Stimulated activated CD8-positive, alpha-beta memory T cell treated with anti-CD3 and anti-CD28 coated beads, Interleukin-12 subunit alpha, Interleukin-12 subunit beta, amount 100 ng/mL, for 24 hours (primary cell): ENCODE measurements at regions not wholly inside any gene's neighbourhood (a gene's known extent, or its start where the extent isn't known, plus 50 kb on each side); places are given as distances from the start of the nearest gene placed in this dataset.

Experiments
- DNase-seq: peaks from one replicate; pipeline ENCODE4 v3.0.0-alpha.2; 2020; ENCODE audit errors: extremely low read depth

DNA sequence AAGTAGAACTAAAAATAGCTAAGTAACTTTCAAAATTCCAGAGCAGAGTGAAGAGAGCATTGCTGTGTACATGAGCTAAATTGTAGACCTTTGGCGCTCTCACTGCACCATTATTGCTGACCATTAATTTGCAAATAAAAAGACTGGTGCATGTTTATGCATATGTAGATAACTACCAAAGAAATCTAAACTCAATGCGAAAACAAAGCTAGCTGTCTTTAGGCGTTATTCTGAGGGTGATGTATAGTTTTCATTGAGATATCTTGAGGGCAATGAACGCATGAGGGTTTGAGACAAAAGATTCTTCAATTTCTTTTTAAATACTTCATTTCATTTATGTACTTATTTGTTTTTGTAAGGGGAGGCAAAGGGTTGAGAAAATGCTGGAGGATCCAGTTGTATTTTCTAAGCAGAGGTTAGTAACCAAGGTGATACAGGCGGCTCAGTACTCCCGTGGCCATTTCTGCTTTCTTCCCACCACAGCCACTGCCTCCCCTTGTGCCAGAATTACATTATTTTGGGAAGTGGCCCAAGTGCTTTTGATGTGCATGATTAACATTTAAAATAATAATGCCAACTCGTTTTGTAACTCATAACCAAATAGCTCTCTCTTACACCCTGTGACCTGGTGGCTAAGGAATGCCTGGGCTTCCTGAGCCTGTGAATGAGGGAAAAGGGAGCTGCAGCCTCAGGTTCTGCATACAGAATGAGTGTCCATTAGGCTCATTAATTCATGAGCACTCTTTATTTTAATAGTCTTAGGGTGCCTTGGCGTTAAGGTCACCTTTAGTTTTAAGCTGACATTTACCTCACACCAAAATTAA is 797.8 kb upstream of the GYPC start:
- no peak for DNase-seq

DNA sequence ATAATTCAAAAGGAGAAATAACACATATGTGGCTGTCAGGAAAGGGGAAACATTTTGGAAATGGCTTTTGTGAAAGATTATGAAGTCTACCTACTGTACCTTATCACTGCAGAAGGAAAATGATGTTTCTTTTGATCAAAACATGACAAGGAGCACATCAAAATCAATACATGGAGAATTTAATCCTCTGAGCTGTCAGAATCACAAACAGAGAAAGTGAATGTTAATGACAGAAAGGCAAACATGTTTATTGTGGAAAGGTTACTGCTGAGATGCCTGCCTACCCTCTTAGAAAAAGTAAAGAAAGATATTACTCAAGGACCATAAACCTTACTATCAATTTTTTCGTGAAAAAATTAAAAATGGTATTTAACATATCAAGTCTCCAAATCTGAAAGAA is 794.5 kb upstream of the GYPC start:
- DNase-seq: no peak

DNA sequence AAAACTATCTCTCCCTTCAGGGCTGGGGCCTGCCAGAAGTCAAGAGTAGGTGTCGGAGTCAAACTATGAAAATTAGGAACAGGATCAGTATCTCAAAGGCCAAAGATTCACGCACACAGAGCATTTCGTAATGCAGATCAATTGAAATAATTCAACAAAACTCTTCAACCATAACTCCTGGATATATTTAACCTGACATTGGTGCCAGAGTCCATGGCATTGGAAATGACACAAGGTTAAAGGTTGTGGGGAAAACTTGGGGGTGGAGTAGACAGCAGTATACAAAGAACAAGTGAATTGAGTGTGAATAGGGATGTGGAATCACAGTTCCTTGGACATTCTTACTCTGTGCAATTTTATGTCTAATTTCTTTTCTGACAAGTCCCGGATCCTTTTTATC is 788.0 kb upstream of the GYPC start:
- no peak for DNase-seq

DNA sequence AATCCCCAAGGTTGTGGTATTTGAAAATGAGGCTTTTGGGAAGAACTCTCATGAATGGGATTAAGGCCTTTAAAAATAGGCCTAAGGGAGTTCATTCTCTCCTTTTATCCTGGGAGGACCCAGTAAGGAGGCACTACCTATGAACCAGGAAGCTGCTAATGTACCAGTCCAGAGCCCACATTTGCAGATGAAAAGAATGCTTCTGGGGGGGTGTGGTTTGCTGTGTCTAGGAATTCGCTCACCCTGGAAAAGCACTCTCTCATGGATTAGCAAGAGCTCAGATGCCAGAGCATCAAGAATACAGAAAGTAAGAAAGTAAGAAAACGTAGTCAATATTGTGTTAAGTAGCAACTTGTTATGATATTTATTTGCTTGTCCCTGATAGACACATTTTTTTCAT is 785.7 kb upstream of the GYPC start:
- no peak for DNase-seq

DNA sequence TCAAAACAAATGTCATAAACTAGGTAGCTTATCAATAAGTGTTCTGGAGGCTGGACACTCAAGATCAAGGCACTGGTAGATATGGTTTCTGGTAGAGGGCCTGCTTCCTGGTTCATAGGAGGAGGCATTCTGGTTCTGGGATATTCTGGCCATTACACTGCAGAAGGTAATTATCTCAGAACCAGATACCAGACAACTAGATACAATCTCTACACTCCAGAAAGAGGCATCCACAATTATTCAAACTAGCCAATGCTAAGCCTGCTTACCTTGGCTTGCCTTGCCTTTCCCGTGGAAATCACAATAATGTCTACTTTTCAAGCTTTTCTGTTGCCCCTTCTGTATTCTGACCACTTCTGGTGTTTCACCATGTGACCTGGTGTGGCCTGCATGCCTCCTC is 785.2 kb upstream of the GYPC start:
- no peak for DNase-seq

DNA sequence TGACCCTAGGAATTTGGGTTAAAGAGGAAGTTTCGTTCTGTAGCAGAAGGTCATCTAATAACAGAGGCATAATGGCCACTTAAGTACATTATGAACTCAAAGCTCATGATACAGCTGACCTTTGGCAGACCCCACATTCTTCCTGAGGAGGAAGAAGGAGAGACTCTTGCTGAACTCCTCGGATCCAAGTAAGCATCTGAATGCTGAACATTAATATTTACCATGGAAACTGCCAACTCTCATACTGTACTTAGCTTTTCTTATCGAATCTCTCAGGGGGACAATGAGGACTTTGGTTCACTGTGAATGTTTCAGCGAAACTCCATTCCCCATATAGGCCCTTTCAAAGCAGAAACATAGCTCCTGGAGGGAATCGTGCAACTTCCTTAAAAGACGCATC is 781.4 kb upstream of the GYPC start:
- DNase-seq: no peak

DNA sequence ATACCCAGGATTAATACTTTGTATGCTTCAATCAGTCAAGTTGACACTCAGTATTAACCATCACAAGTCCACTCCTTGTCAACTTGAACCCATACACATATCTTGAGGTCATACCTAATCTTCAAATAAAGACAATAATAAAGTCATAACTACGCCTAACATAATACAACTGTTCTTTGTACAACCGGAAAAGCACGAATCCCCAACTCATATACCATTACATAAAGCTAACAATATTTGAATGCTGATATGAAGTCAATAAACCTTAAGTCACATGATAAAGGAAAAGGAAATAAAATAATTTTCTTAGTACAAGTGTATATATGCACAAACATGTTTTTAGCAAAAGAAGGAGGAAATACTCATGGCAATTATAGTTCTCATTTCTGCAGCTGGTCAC is 770.6 kb upstream of the GYPC start:
- no peak for DNase-seq

DNA sequence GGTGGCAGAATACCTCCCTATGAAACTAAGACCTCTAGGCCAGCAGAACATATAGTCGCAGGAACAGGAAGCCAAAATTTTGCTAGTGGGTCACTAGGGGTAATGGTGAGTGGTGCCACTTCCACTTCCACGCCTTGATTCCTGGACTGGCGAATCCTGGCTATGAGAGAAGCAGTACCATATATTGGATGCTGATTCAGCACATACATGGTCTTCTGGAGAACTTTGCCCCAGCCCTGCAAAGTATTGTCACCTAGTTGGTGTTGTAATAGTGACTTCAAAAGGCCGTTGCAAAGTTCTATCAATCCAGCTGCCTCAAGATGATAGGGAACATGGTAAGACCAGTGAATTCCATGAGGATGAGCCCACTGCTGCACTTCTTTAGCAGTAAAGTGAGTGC is 769.8 kb upstream of the GYPC start:
- DNase-seq: no peak

DNA sequence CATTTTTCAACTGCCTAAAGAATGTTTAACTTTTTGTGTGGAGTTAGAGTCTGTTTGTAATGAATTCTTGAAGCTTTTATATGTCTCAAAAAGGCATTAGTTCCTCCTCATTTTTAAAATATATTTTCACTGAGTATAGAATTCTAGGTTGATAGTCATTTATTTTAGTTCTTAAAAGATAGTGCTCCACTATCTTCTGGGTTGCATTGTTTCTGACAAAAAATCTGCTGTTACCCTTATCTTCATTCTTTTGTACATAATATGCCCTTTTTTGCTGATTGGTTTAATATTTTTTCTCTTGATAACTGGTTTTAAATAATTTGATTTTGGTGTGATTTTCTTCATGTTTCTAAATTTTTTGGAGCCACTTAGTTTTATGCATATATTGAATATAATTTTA is 754.7 kb upstream of the GYPC start:
- DNase-seq: no peak

DNA sequence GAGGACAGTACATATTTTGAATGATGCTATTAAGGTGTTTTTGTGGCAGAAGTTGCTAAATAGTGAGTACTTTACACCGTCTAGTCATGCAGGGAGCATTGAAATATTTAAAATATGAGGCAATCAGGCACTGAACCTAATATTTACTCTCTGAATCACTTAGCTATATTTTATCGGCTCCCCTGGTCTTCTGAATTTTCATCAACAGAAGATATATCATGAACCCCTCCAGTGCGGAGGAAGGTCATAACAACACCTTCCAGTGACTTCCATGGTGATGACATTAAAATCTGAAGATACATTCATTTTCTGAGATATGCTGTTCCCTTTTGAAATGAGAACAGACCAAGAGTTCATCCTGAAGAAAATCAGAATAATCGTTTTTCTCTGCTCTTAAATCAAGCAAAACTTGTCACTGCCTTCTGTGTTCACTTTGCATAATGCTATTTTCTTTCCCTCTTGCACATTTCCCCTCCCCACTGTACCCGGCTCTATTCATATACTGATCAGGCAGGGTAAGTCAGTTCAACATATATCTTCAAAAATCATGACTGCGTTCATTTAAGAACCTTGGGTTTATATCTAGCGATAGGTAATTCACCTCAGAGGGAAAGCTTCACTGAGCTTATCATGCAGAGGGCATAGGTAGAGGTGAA is 729.9 kb upstream of the GYPC start:
- DNase-seq: no peak

DNA sequence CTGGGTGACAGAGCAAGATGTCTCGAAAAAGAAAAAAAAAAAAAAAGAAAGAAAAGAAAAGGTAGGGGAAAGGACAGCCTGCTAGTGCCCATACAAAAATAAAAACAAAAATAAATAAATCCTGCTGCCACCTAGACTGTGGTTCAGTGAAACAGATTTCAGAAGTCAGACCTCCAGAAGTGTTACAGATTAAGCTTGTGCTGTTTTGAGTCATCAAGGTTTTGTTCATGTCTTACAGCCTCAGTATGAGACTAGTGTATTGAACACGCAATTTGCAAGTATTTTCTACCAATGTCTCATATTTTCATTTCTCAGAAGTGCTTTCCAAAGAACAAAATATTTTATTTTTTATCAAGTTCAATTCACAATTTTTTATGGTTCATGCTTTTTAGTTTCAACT is 720.4 kb upstream of the GYPC start:
- no peak for DNase-seq

DNA sequence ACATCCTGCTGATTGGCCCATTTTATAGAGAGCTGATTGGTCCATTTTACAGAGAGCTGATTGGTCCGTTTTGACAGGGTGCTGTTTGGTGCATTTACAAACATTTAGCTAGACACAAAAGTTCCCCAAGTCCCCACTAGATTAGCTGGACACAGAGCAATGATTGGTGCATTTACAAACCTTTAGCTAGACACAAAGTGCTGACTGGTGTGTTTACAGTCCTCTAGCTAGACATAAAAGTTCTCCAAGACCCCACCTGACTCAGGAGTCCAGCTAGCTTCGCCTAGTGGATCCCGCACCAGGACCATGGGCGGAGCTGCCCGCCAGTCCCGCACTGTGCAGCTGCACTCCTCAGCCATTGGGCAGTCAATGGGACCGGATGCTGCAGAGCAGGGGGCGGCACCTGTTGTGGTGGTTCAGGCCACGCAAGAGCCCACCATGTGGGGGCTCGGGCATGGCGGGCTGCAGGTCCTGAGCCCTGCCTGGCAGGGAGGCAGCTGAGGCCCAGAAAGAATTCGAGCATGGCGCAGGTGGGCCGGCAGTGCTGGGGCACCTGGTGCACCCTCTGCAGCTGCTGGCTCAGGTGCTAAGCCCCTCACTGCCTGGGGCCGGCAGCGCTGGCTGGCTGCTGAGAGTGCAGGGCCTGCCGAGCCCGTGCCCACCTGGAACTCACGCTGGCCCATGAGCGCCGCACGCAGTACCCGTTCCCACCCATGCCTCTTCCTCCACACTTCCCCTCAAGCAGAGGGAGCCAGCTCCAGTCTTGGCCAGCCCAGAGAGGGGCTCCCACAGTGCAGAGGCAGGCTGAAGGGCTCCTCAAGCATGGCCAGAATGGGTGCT is 713.2 kb upstream of the GYPC start:
- DNase-seq: no peak

DNA sequence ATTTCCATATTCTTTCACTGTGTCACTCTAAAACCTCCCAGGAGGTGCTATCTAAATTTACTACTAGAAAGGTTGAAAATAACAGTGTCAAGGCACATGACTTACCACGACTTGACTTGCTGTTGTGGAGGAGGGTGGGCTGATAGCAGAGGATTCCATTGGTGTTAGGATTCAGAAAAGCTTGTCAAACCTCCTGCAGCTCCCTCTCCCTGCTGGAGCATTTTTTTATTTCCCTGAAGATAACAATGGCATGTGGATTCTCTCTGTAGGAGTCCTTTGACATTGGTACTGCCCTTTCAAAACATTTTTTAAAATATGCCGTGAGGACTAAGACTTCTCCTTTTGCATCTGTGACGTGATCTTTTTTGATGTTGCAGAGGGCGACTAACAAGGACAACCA is 696.9 kb upstream of the GYPC start:
- DNase-seq: no peak

DNA sequence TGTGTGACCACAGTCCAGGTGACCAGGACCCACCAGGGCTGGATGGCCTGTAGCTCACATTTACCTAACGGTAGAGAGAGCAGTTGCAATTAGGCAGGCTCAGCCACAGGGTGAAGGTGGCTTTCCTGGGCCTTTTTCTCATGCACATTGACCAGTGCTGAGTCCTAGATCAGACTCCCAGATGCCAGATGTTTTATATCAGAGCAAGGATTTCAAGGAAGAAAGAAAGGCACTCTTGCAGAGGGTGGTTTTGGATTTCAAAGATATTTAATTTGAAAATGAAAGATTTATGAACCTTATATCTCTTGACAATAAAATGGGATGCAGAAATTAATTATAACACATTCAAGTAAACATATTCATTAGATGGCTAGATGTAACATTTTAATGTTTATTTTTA is 694.2 kb upstream of the GYPC start:
- no peak for DNase-seq

DNA sequence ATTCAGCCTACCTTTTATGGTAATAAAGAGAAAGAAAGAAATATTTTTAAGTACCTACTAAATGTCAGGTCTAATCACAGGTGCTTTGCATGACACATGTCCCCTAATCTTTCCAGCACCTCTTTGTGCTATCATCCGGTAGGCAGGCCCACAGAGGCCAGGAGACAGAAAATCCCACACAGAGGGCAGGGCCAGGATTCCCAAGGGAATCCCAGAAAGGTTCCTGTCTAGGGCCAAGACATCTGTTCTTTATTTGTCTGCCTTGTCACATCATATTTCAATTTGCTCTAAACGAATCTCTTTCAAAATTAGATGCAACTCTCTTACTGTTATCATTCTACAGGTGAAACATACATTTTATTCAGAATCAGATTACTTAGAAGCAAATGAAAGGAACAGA is 676.1 kb upstream of the GYPC start:
- DNase-seq: no peak

DNA sequence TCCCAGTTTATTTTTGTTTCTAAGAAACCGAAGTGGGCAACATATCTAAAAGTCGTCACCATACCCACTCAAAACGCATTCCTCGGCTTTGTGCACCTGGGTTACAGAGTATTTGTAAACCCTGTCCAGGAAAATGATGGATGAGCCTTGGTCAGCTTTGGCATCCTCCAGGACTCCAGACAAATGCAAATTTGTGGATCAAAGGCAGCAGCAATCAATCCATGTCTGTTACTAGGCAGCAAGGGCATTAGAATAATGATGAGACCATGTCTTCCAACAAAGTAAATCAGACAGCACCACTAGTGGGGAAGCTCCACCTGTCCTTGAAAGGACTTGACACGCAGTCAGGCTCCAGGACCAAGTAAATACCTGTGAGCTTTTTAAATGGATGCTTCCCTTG is 672.6 kb upstream of the GYPC start:
- no peak for DNase-seq

DNA sequence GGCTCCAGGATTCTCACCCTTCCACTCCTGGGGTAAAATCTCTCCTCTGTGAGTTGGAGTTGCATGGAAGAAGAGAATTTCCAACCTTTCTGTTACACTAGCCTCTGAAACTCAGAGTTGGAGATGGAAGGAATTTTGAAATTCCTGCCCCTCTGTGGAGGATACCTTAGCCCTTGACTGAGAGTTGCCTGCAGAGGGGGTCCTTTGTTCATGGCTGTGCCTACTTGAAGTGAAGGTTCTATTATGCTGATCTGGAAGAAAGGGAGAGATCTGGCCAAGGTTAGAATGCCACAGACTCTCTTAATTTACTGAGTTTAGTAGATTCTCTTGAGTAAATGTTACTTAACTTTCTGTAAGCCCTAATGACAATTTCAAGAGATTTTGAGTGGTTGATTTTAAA is 626.6 kb upstream of the GYPC start:
- DNase-seq: no peak

DNA sequence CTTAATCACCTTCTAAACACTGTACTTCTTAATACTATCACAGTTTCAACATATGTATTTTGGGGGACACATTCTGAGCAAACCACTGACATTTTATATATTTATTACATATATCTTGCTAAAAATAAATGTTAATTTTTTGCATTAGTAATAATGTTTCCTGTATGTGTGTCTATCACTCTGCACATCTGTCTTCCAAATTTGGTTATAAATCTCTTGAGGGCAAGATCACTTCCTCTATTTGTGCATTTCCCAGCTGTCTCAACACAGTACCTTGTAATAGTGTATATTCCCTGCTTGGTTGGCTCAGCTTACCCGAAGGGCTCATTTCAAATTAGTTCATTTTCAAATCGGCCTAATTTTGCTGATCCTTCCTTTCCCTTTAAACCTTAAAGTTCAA is 617.1 kb upstream of the GYPC start:
- DNase-seq: no peak

DNA sequence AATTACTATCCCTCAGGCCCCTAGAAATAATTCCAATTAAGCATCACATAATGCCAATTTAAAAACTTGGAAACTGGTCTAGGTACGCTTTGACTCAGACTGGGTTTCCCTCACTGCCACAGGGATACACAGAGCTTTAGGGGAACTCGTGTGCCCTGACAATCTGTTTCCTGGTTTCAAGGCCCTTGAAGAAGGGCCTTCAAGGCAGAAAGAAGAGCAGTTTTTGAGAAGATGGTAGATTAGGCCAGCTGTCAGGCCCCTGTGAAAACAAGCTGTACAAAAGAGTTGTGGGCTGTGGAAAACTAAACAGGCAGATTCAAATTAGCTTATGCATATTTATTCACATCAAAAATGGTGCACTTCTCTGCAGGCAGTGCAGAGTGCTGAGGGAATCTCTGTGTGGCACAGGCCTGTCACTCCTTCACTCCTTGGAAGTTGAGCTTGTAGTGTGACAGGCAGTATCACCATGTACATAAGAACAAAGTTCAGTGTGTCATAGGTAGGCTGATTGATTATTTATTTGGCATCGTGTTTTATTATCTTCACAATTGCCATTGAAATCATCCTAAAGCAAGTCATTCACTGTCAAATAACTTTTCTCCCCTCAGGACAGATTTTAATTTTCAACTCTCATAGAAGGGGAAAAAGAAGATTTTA is 614.4 kb upstream of the GYPC start:
- no peak for DNase-seq

DNA sequence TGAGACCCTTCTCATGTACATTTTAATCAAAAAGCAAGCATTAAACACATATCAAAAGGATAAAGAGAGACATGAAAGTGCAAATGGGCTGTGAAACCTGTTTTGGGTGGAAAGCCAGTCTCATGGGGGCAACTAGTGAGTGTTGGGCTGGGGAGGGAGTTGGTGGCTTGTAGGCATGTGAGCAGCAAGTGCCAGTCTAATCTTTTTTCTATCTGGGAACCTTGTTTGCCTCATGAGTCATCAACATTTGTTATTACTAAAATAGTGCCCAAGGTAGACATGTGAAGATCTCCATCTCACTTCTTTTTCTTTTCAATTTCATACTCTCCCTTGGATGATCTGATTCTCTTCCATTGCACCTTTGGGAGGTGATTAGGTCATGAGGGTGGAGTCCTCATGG is 613.9 kb upstream of the GYPC start:
- DNase-seq: no peak

DNA sequence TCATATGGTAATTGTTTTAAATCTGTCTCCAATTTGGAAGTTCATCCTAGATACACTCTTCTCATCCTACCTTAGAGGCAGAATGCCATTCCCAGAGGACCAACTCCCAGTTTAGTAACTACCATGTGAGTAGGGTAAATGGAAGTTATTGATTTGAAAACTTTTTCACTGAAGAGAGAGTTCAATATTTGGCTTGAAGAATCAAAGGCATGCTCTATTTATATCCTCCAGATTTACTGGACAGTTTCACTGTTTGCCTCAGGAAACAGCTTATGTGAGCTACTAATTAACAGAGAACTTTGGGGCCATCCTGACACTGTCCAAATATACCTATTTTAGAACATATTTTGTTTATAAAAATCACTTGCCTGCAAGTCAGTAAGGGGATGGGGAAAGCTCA is 607.2 kb upstream of the GYPC start:
- no peak for DNase-seq

DNA sequence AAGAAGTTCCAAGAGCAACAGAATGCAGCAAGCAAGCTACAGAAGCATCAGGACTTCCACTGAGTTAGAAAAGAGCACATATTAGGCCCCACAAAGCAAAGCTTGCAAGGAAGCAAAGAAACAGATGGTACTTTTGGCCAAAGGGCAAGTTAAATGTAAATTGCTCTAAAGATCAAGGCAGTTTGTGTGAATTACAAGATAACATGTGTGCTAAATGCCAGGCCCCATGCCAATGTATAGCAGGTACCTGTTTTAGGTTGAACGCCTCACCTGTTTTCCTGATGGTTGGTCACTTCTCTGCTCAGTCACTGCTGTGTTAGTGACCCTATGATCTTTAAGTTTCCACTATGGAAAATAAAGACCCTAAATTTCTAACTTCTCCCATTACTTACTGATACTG is 606.5 kb upstream of the GYPC start:
- DNase-seq: no peak
